OCI-LY7 (cell line): ENCODE measurements at regions not wholly inside any gene's neighbourhood (a gene's known extent, or its start where the extent isn't known, plus 50 kb on each side); places are given as distances from the start of the nearest gene placed in this dataset.

Experiments
- EZH2phosphoT487 ChIP-seq: fragments of 200-600 bp; sonication (generic); IDR thresholded peaks from 2 replicates; pipeline ENCODE4 v1.6.1; 2018; ENCODE audit warnings: low read depth, borderline replicate concordance, mild to moderate bottlenecking, mixed run types, antibody characterized with exemption, low read length, moderate library complexity, mixed read lengths
- TF ChIP-seq, protein P1 (sequence below): fragments of 200-600 bp; sonication (generic); conservative IDR thresholded peaks from 2 replicates; pipeline ENCODE4 v1.5.1; 2014; ENCODE audit warnings: mild to moderate bottlenecking, antibody characterized with exemption, low read length, moderate library complexity, mixed read lengths

DNA sequence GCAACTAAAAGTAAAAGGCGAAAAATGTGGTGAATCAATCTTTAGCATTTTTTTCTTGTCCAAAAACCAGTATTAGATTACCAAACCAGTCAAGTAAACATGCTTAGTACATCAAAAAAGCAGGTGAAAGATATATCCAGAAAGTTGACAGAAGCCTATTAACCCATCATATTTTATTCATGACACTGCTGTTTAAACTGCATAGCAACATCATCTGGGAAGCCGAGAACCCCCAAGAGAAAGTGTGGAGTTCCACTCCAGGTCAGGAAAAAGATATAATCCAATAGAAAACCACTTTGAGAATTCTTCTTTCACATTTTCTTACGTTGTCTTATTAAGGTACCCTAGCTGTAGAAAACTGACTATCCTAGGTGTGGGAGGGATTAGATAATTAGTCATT is 466.8 kb upstream of the CDH8 start:
- TF ChIP-seq, protein P1, sequence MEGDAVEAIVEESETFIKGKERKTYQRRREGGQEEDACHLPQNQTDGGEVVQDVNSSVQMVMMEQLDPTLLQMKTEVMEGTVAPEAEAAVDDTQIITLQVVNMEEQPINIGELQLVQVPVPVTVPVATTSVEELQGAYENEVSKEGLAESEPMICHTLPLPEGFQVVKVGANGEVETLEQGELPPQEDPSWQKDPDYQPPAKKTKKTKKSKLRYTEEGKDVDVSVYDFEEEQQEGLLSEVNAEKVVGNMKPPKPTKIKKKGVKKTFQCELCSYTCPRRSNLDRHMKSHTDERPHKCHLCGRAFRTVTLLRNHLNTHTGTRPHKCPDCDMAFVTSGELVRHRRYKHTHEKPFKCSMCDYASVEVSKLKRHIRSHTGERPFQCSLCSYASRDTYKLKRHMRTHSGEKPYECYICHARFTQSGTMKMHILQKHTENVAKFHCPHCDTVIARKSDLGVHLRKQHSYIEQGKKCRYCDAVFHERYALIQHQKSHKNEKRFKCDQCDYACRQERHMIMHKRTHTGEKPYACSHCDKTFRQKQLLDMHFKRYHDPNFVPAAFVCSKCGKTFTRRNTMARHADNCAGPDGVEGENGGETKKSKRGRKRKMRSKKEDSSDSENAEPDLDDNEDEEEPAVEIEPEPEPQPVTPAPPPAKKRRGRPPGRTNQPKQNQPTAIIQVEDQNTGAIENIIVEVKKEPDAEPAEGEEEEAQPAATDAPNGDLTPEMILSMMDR, result no peak
- no peak for TF ChIP-seq EZH2phosphoT487
